OCI-LY3 (cell line): ENCODE measurements at regions not wholly inside any gene's neighbourhood (a gene's known extent, or its start where the extent isn't known, plus 50 kb on each side); places are given as distances from the start of the nearest gene placed in this dataset.

Experiments
- EZH2phosphoT487 ChIP-seq: fragments of 200-600 bp; shearing (Covaris generic); IDR thresholded peaks from 2 replicates; pipeline ENCODE4 v1.6.1; 2018; ENCODE audit warnings: antibody characterized with exemption, mixed run types, low read depth
- TF ChIP-seq, protein P1 (sequence below): fragments of 200-600, 300-600 bp; sonication (generic); IDR thresholded peaks from 2 replicates; pipeline ENCODE4 v1.5.1; 2014; ENCODE audit warnings: antibody characterized with exemption, low read length, low read depth

DNA sequence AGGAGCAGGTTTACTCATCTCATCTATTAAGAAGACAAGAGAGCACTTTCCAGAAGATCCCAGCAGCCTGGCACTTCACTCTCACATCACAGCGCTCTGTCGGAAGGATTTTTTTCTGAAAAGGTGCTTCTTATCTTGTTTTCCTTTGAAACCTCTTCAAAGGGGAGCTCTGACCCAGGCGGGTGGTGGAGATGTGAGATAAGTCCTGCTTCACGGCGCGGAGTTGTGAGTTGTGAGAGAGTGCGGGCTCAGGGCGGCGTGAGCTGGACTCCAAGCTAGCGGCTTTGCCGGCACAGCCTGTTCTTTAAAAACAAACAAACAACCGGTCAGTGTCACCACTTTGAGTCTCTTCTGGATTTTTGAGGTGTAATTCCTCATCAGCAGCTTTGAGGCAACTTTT, 169.0 kb upstream of the ARGLU1 start:
- no peak for TF ChIP-seq EZH2phosphoT487
- TF ChIP-seq, protein P1, sequence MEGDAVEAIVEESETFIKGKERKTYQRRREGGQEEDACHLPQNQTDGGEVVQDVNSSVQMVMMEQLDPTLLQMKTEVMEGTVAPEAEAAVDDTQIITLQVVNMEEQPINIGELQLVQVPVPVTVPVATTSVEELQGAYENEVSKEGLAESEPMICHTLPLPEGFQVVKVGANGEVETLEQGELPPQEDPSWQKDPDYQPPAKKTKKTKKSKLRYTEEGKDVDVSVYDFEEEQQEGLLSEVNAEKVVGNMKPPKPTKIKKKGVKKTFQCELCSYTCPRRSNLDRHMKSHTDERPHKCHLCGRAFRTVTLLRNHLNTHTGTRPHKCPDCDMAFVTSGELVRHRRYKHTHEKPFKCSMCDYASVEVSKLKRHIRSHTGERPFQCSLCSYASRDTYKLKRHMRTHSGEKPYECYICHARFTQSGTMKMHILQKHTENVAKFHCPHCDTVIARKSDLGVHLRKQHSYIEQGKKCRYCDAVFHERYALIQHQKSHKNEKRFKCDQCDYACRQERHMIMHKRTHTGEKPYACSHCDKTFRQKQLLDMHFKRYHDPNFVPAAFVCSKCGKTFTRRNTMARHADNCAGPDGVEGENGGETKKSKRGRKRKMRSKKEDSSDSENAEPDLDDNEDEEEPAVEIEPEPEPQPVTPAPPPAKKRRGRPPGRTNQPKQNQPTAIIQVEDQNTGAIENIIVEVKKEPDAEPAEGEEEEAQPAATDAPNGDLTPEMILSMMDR, result no peak
